Vagina (tissue), 2 donors: ENCODE measurements at regions not wholly inside any gene's neighbourhood (a gene's known extent, or its start where the extent isn't known, plus 50 kb on each side); places are given as distances from the start of the nearest gene placed in this dataset.

Experiments
- POLR2A ChIP-seq, 2 donors: fragments of 450-650 bp; IDR thresholded peaks; one replicate each; pipeline ENCODE4 v1.6.1; 2017; ENCODE audit warnings: antibody characterized with exemption in 2 of 2, mild to moderate bottlenecking in 2 of 2, moderate library complexity in 2 of 2
- TF ChIP-seq, protein P1 (sequence below), 3 experiments: fragments of 450-650 bp in 2 of 3; fragments of 200-600 bp in 1 of 3; sonication (generic) in 1 of 3; IDR thresholded peaks; one replicate each; pipeline ENCODE4 v1.5.1; 2017 to 2019; ENCODE audit warnings: antibody characterized with exemption in 3 of 3, mild to moderate bottlenecking in 2 of 3, moderate library complexity in 2 of 3

DNA sequence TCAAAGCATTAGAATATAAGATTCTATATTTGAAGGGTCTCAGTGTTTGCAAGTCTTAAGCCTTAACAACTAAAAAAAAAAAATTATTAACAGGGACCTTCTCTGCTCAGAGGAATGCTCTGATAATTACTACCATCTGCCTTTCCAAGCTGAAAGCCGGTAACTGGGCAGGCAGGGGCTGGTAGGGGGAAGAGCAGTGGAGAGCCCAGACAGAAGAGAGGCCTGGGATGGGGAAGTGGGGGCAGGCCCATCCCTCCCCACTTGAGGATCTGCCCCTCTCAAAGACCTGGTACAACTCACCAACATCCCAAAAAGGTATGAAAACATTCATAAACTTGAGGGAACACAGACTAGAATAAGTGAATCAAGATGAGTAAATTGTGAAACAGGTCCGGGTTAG, 113.9 kb downstream of the QDPR start:
- TF ChIP-seq, protein P1, sequence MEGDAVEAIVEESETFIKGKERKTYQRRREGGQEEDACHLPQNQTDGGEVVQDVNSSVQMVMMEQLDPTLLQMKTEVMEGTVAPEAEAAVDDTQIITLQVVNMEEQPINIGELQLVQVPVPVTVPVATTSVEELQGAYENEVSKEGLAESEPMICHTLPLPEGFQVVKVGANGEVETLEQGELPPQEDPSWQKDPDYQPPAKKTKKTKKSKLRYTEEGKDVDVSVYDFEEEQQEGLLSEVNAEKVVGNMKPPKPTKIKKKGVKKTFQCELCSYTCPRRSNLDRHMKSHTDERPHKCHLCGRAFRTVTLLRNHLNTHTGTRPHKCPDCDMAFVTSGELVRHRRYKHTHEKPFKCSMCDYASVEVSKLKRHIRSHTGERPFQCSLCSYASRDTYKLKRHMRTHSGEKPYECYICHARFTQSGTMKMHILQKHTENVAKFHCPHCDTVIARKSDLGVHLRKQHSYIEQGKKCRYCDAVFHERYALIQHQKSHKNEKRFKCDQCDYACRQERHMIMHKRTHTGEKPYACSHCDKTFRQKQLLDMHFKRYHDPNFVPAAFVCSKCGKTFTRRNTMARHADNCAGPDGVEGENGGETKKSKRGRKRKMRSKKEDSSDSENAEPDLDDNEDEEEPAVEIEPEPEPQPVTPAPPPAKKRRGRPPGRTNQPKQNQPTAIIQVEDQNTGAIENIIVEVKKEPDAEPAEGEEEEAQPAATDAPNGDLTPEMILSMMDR (IDR thresholded peaks at IDR 0.05): no peak
- no peak for TF ChIP-seq POLR2A (IDR thresholded peaks at IDR 0.05)
